Epithelial cell of esophagus (primary cell): ENCODE measurements at regions not wholly inside any gene's neighbourhood (a gene's known extent, or its start where the extent isn't known, plus 50 kb on each side); places are given as distances from the start of the nearest gene placed in this dataset.
A peak's percentile ranks its signal among the peaks of the same experiment; 100 is the strongest.

Experiments used
- DNase-seq: peaks from one replicate; pipeline ENCODE4 v3.0.0; 2010; ENCODE audit warnings: low read depth
- H3K4me3 ChIP-seq: 2 replicates; pipeline ENCODE4 v1.5.1; 2011; ENCODE audit warnings: mild to moderate bottlenecking, low read length, control low read depth
- CTCF ChIP-seq: IDR thresholded peaks from 2 replicates; pipeline ENCODE4 v1.5.1; 2011; ENCODE audit warnings: low read depth, mild to moderate bottlenecking, low read length, control low read depth, inconsistent platforms; ENCODE audit not compliant: insufficient read depth; ENCODE audit errors: missing control alignments

- H3K4me3 ChIP-seq = no peak overlapping the region
- TF ChIP-seq CTCF = peak; percentile 33
- DNase-seq = peak; percentile 4
These were observed 202.1 kb downstream of the RNF144A start for GRCh38 chr2:7119132-7119835.

GRCh38 chr2:7121851-7122250 lies 204.6 kb downstream of the RNF144A start:
- TF ChIP-seq CTCF = no peak
- DNase-seq = no peak
- no peak overlapping the region for H3K4me3 ChIP-seq

GRCh38 chr2:7127156-7127555 lies 209.9 kb downstream of the RNF144A start:
- no peak for TF ChIP-seq CTCF
- DNase-seq = no peak
- no peak overlapping the region for H3K4me3 ChIP-seq

- no peak for TF ChIP-seq CTCF
- no peak for DNase-seq
- no peak overlapping the region for H3K4me3 ChIP-seq
These were observed 210.5 kb downstream of the RNF144A start for GRCh38 chr2:7127687-7128086.

GRCh38 chr2:7131261-7131660 lies 214.0 kb downstream of the RNF144A start:
- no peak for DNase-seq
- no peak for TF ChIP-seq CTCF
- H3K4me3 ChIP-seq = no peak overlapping the region

GRCh38 chr2:7132753-7133152 lies 215.5 kb downstream of the RNF144A start:
- no peak for DNase-seq
- no peak for TF ChIP-seq CTCF
- no peak overlapping the region for H3K4me3 ChIP-seq

- no peak overlapping the region for H3K4me3 ChIP-seq
- TF ChIP-seq CTCF = no peak
- no peak for DNase-seq
These were observed 216.3 kb downstream of the RNF144A start for GRCh38 chr2:7133521-7133920.
